K562 (cell line): ENCODE measurements at regions not wholly inside any gene's neighbourhood (a gene's known extent, or its start where the extent isn't known, plus 50 kb on each side); places are given as distances from the start of the nearest gene placed in this dataset.

ENCODE experiments used
- ATAC-seq: fragments of 200-7000 bp; cut with Tn5 transposase; 3 replicates; pipeline ENCODE4 v1.9.1; 2020; ENCODE audit warnings: moderate library complexity
- BruUV-seq: library from RNA; stranded (reverse); fragments of 400-500 nt; replicated peaks from 2 replicates; lab custom pipeline; 2021; lab: Mats Ljungman, UMichigan
- CTCF ChIA-PET: fragments of 300-600 bp; formaldehyde crosslinking; extraction: SDS; loops from one replicate; lab custom pipeline; 2021; ENCODE audit warnings: low intra/inter-chr PET ratio; lab: Yijun Ruan, JAX
- POLR2A ChIA-PET: fragments of 300-600, 350-650 bp; sonication (Branson Sonifier 250); formaldehyde crosslinking; extraction: SDS; loops from one replicate; lab custom pipeline; 2021; ENCODE audit warnings: antibody characterized with exemption, inconsistent platforms; lab: Yijun Ruan, JAX
- DNase-seq, 4 experiments: peaks; one replicate each; pipeline versions ENCODE4 v3.0.0 to v3.0.0-alpha.2; 2011 to 2018; ENCODE audit warnings: low spot score in 3 of 4, mixed read lengths in 3 of 4; ENCODE audit errors: extremely low read depth in 1 of 4
- FAIRE-seq: peaks from 2 replicates; lab custom pipeline; 2011; peaks lifted over from hg19 to GRCh38; lab: Jason Lieb, UNC
- H2AFZ ChIP-seq: 2 replicates; pipeline ENCODE4 v1.6.0; 2011; ENCODE audit warnings: low read depth, low read length, control low read depth, inconsistent platforms
- H3K27ac ChIP-seq: fragments of 200-600 bp; 3 replicates; pipeline ENCODE4 v1.8.0; 2011; ENCODE audit warnings: low read depth, mild to moderate bottlenecking, control low read depth, inconsistent platforms, low read length, moderate library complexity, mixed read lengths; ENCODE audit errors: extremely low read depth
- H3K27me3 ChIP-seq, 2 experiments: fragments of 300-600 bp in 1 of 2; 2 replicates in 1 of 2; 3 replicates in 1 of 2; pipeline versions ENCODE4 v1.6.0 to v1.8.0; 2011; ENCODE audit warnings: inconsistent platforms in 2 of 2, low read length in 2 of 2, mild to moderate bottlenecking in 1 of 2, mixed read lengths in 1 of 2, moderate library complexity in 1 of 2; ENCODE audit not compliant: control insufficient read depth in 2 of 2, insufficient read depth in 2 of 2
- H3K36me3 ChIP-seq: fragments of 300-600 bp; 3 replicates; pipeline ENCODE4 v1.8.0; 2011; ENCODE audit warnings: mild to moderate bottlenecking, low read length, inconsistent platforms; ENCODE audit not compliant: control insufficient read depth, insufficient read depth
- H3K4me1 ChIP-seq, 2 experiments: fragments of 200-600 bp in 1 of 2; replicated peaks in 1 of 2; 2 replicates in 1 of 2; 3 replicates in 1 of 2; pipeline versions ENCODE4 v1.5.1 to v1.8.0; 2011; ENCODE audit warnings: inconsistent platforms in 2 of 2, low read length in 2 of 2, mild to moderate bottlenecking in 1 of 2, mixed read lengths in 1 of 2, moderate library complexity in 1 of 2; ENCODE audit not compliant: control insufficient read depth in 2 of 2, insufficient read depth in 2 of 2
- H3K4me2 ChIP-seq: 2 replicates; pipeline ENCODE4 v1.6.1; 2011; ENCODE audit warnings: low read length, control low read depth, inconsistent platforms, mixed read lengths; ENCODE audit not compliant: insufficient read depth
- H3K4me3 ChIP-seq: fragments of 200-600 bp; sonication (generic), shearing (Covaris generic); 2 replicates; pipeline ENCODE4 v1.5.1; 2016; ENCODE audit warnings: control low read depth, inconsistent platforms
- H3K79me2 ChIP-seq: fragments of 200-600 bp; 3 replicates; pipeline ENCODE4 v1.8.0; 2011; ENCODE audit warnings: low read length, inconsistent platforms; ENCODE audit not compliant: control insufficient read depth, insufficient read depth
- H3K9ac ChIP-seq, 2 experiments: 2 replicates each; pipeline versions ENCODE4 v1.6.0 to v1.6.1; 2011; ENCODE audit warnings: low read depth in 2 of 2, low read length in 2 of 2, control low read depth in 1 of 2, inconsistent platforms in 1 of 2, mild to moderate bottlenecking in 1 of 2, mixed read lengths in 1 of 2; ENCODE audit not compliant: insufficient read depth in 1 of 2
- H3K9me1 ChIP-seq: one replicate; pipeline ENCODE4 v1.6.0; 2011; ENCODE audit warnings: inconsistent platforms, mild to moderate bottlenecking, low read length, moderate library complexity; ENCODE audit not compliant: control insufficient read depth, insufficient read depth
- H3K9me3 ChIP-seq: replicated peaks from 2 replicates; pipeline ENCODE4 v1.5.1; 2011; ENCODE audit warnings: low read depth, low read length, inconsistent platforms; ENCODE audit not compliant: control insufficient read depth, insufficient read depth
- H4K20me1 ChIP-seq: replicated peaks from 2 replicates; pipeline ENCODE4 v1.6.1; 2011; ENCODE audit warnings: low read length, inconsistent platforms, mixed read lengths; ENCODE audit not compliant: control insufficient read depth, insufficient read depth
- ESRRA ChIP-seq: fragments of 450-650 bp; IDR thresholded peaks from 2 replicates; pipeline ENCODE4 v1.6.1; 2014; ENCODE audit warnings: low read depth, mild to moderate bottlenecking, moderate library complexity, borderline replicate concordance
- EZH2 ChIP-seq: IDR thresholded peaks from 2 replicates; pipeline ENCODE4 v1.6.1; 2012; ENCODE audit warnings: low read depth, mild to moderate bottlenecking, inconsistent platforms, low read length, borderline replicate concordance
- KLF13 ChIP-seq: fragments of 450-650 bp; IDR thresholded peaks from 2 replicates; pipeline ENCODE4 v1.6.1; 2016; ENCODE audit warnings: missing genetic modification characterization, low read depth, mild to moderate bottlenecking, missing compliant biosample characterization, moderate library complexity, borderline replicate concordance
- MAFK ChIP-seq: IDR thresholded peaks from 2 replicates; pipeline ENCODE4 v1.6.1; 2011; ENCODE audit warnings: low read length, improper control_type of control experiment
- ZNF561 ChIP-seq: fragments of 450-650 bp; formaldehyde crosslinking; conservative IDR thresholded peaks from 2 replicates; pipeline ENCODE4 v1.4.0; 2020; ENCODE audit warnings: mild to moderate bottlenecking, moderate library complexity
- ZNF780A ChIP-seq: fragments of 250-450 bp; sonication (Bioruptor Pico); IDR thresholded peaks from 2 replicates; pipeline ENCODE4 v1.5.0; 2021; ENCODE audit warnings: mild to moderate bottlenecking
- WGBS: fragments of 100-300 bp; shearing (Covaris generic); methylation state at CpG from one replicate; pipeline ENCODE4 v1.1.6; 2016; ENCODE audit warnings: low coverage, mixed read lengths; ENCODE audit not compliant: insufficient coverage; ENCODE audit errors: missing lambda C conversion rate; 5-methylcytosine and 5-hydroxymethylcytosine counted together
- in situ Hi-C: fragments of 300-500 bp; cut with MboI; formaldehyde crosslinking; loops from 4 replicates; pipeline ENCODE4 v1.15.0; 2018; ENCODE audit warnings: inconsistent platforms, mixed read lengths
- intact Hi-C: fragments of 100-400 bp; cut with micrococcal nuclease; formaldehyde crosslinking; loops from 2 replicates; pipeline ENCODE4 v1.14.2; 2022

- CTCF ChIA-PET = no interaction called here
- POLR2A ChIA-PET = interaction anchor here (1.3 kb wide), 1 partner anchor 22 kb away, joined by 3 read pairs; no protein-coding TSS in a partner anchor
- Histone ChIP-seq H4K20me1 (no peaks in the 10 kb centered on the region), H3K9me1 (no peaks in the 10 kb centered on the region), H3K79me2 (no peaks in the 10 kb centered on the region), H3K9ac (no peak overlapping the region), H3K27me3 (peaks cover 37 to 64% of the 10 kb centered on the region in 2 experiments), H3K4me3 (no peak overlapping the region), H3K36me3 (no peaks in the 10 kb centered on the region), H3K4me2 (no peak overlapping the region), H2AFZ (no peak overlapping the region), H3K4me1 (peaks cover 0 to 3% of the 10 kb centered on the region in 2 experiments; a peak in 1 of 5 replicates), H3K9me3 (no peaks in the 10 kb centered on the region), H3K27ac (no peak overlapping the region)
- FAIRE-seq (no peak), DNase-seq (no peak), ATAC-seq (no peak)
- in situ Hi-C loops (no loop called here), intact Hi-C loops (no loop called here)
- 31% methylated on average over 2 of the region's 2 CpGs for WGBS
- TF ChIP-seq ZNF780A (CRISPR knock-in tag) (no peak), MAFK (no peak), ZNF561 (CRISPR knock-in tag) (no peak), ESRRA (peak; percentile 67)
- no TSS peak for BruUV-seq
Observed at GRCh38 chr3:197419696-197420095, 121.3 kb upstream of the DLG1 start.

- TF ChIP-seq EZH2 (0 out of 2 replicates have a peak, but pooled peaks have one; percentile 40), KLF13 (tag) (no peak)
- Histone ChIP-seq H3K4me3 (no peak overlapping the region), H3K4me2 (no peak overlapping the region), H2AFZ (no peak overlapping the region), H3K36me3 (no peaks in the 10 kb centered on the region), H3K79me2 (no peaks in the 10 kb centered on the region), H3K27me3 (peaks cover 27 to 48% of the 10 kb centered on the region in 2 experiments), H3K4me1 (no peaks in the 10 kb centered on the region), H3K9ac (no peak overlapping the region), H4K20me1 (no peaks in the 10 kb centered on the region), H3K9me1 (no peaks in the 10 kb centered on the region), H3K27ac (no peak overlapping the region), H3K9me3 (no peaks in the 10 kb centered on the region)
- POLR2A ChIA-PET = interaction anchor here (0.6 to 1.4 kb wide), 3 partner anchors 9 to 479 kb away, joined by 3 to 4 read pairs (median 3); no protein-coding TSS in a partner anchor
- CTCF ChIA-PET = no interaction called here
- peak; percentile 40; the same call in 1 of the 3 replicates for ATAC-seq
- 3% methylated on average over 11 of the region's 11 CpGs for whole genome bisulfite sequencing
- peak; percentile 26 for FAIRE-seq
- no peak for DNase-seq
- in situ Hi-C loops = no loop called here
- BruUV-seq = no TSS peak
- intact Hi-C loops = no loop called here
Observed at GRCh38 chr3:197417911-197418618, 119.7 kb upstream of the DLG1 start.
